Lung (tissue), 11 donors: ENCODE measurements at regions not wholly inside any gene's neighbourhood (a gene's known extent, or its start where the extent isn't known, plus 50 kb on each side); places are given as distances from the start of the nearest gene placed in this dataset.

Experiments
- ATAC-seq: fragments of 200-7000 bp; cut with Tn5 transposase; one replicate; pipeline ENCODE4 v1.9.1; 2020; ENCODE audit warnings: moderate number of reproducible peaks; ENCODE audit not compliant: insufficient read depth, low FRiP score
- DNase-seq, 3 donors: peaks; one replicate each; pipeline ENCODE4 v3.0.0-alpha.2; 2013 to 2017
- H3K27ac ChIP-seq, 2 donors: one replicate each; pipeline ENCODE4 v1.5.1; 2013; ENCODE audit warnings: mild to moderate bottlenecking in 2 of 2, moderate library complexity in 2 of 2, control low read depth in 1 of 2, inconsistent platforms in 1 of 2, low read depth in 1 of 2, low read length in 1 of 2
- H3K27me3 ChIP-seq, 3 donors: one replicate each; pipeline ENCODE4 v1.5.1; 2013; ENCODE audit warnings: low read length in 2 of 3; ENCODE audit not compliant: control insufficient read depth in 3 of 3, insufficient read depth in 3 of 3
- H3K36me3 ChIP-seq, 4 donors: one replicate each; pipeline ENCODE4 v1.5.1; 2013; ENCODE audit warnings: low read length in 4 of 4, mild to moderate bottlenecking in 1 of 4, moderate library complexity in 1 of 4; ENCODE audit not compliant: control insufficient read depth in 4 of 4, insufficient read depth in 4 of 4
- H3K4me1 ChIP-seq, 5 donors: one replicate each; pipeline ENCODE4 v1.5.1; 2013; ENCODE audit warnings: low read length in 5 of 5, mild to moderate bottlenecking in 2 of 5, moderate library complexity in 1 of 5; ENCODE audit not compliant: control insufficient read depth in 5 of 5, insufficient read depth in 5 of 5
- H3K4me3 ChIP-seq: one replicate; pipeline ENCODE4 v1.5.1; 2013; ENCODE audit warnings: mild to moderate bottlenecking, control low read depth, moderate library complexity
- H3K9ac ChIP-seq, 2 donors: one replicate each; pipeline ENCODE4 v1.5.1; 2013; ENCODE audit warnings: low read length in 2 of 2, control low read depth in 1 of 2; ENCODE audit not compliant: insufficient read depth in 1 of 2
- H3K9me3 ChIP-seq, 4 donors: one replicate each; pipeline ENCODE4 v1.5.1; 2013; ENCODE audit warnings: low read length in 3 of 4, mild to moderate bottlenecking in 1 of 4, moderate library complexity in 1 of 4; ENCODE audit not compliant: control insufficient read depth in 4 of 4, insufficient read depth in 3 of 4
- CTCF ChIP-seq: IDR thresholded peaks from 2 replicates; pipeline ENCODE4 v1.5.1; 2012; ENCODE audit warnings: mild to moderate bottlenecking; ENCODE audit errors: control extremely low read depth, extremely low read depth
- WGBS, 2 donors: extraction: QIAGEN DNeasy Blood & Tissue Kit; methylation state at CpG; one replicate each; pipeline ENCODE4 v1.1.7; 2013; 5-methylcytosine and 5-hydroxymethylcytosine counted together
- donor health status: control.
- donor health status: control.
- donor health status: Bipolar disorder and iron deficiency.
- donor health status: healthy.
- donor health status: DM: yes; HTN: yes; CAD: no.

- H3K27me3 ChIP-seq = peaks cover 0 to 9% (median 0%) of the 10 kb centered on the region in 3 donors
Observed at GRCh38 chr11:44418456-44418830, 108.5 kb upstream of the ALX4 start.

GRCh38 chr11:44421090-44421675, 111.2 kb upstream of the ALX4 start:
- peaks cover 0 to 9% (median 0%) of the 10 kb centered on the region in 3 donors for H3K27me3 ChIP-seq
- H3K9me3 ChIP-seq = peaks cover 0 to 2% (median 0%) of the 10 kb centered on the region in 4 donors
- no peak for TF ChIP-seq CTCF
- WGBS, 2 donors = 76 to 83% methylated on average over 9 of the region's 9 CpGs
- H3K9ac ChIP-seq = no peak overlapping the region
- DNase-seq = no peak
- ATAC-seq = no peak
- H3K36me3 ChIP-seq = no peaks in the 10 kb centered on the region
- H3K4me1 ChIP-seq = no peaks in the 10 kb centered on the region
- H3K27ac ChIP-seq = no peak overlapping the region
- no peak overlapping the region for H3K4me3 ChIP-seq

More at GRCh38 chr11:44418456-44418830, 108.5 kb upstream of the ALX4 start:
- Histone ChIP-seq H3K9me3 (no peaks in the 10 kb centered on the region), H3K9ac (no peak overlapping the region), H3K4me3 (no peak overlapping the region), H3K36me3 (no peaks in the 10 kb centered on the region), H3K27ac (no peak overlapping the region), H3K4me1 (peaks cover 0 to 3% (median 0%) of the 10 kb centered on the region in 5 donors)
- 82 to 94% methylated on average over 7 of the region's 7 CpGs for WGBS, 2 donors
- DNase-seq = no peak
- no peak for TF ChIP-seq CTCF
- no peak for ATAC-seq

DNA sequence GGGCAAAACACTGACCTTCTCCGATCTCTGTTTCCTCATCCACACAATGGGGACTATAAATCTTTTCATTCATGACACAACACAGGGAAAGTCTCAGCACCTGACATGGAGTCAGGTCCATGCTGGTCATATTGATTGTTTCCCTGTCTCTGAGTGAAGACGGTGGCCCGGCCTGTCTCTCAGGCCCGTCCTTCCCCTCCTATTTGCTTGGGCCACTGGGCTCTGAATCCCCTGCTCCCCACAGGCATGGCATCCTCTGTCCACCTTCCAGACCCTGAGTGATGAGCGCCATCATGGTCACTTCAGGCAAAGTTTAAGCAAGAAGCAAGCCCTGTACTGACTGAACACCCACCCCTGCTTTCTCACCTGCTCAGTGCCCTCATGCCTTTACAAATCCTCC, 113.3 kb upstream of the ALX4 start:
- no peak for TF ChIP-seq CTCF

GRCh38 chr11:44424841-44425240, 114.9 kb upstream of the ALX4 start:
- ATAC-seq = no peak
- WGBS, 2 donors = 95 to 99% methylated on average over 4 of the region's 4 CpGs

More for the DNA sequence above, 113.3 kb upstream of the ALX4 start:
- H3K27me3 ChIP-seq = peaks cover 0 to 5% (median 0%) of the 10 kb centered on the region in 3 donors
- H3K36me3 ChIP-seq = no peaks in the 10 kb centered on the region
- no peak for ATAC-seq
- H3K4me3 ChIP-seq = no peak overlapping the region
- H3K4me1 ChIP-seq = no peaks in the 10 kb centered on the region
- no peak overlapping the region for H3K9ac ChIP-seq
- DNase-seq = no peak
- no peak overlapping the region for H3K27ac ChIP-seq
- 78 to 85% methylated on average over 5 of the region's 5 CpGs for WGBS, 2 donors
- H3K9me3 ChIP-seq = peaks cover 0 to 2% (median 0%) of the 10 kb centered on the region in 4 donors

More at GRCh38 chr11:44424841-44425240, 114.9 kb upstream of the ALX4 start:
- Histone ChIP-seq H3K4me1 (peaks cover 0 to 3% (median 0%) of the 10 kb centered on the region in 5 donors), H3K36me3 (no peaks in the 10 kb centered on the region), H3K27me3 (peaks cover 0 to 2% (median 0%) of the 10 kb centered on the region in 3 donors), H3K9me3 (peaks cover 0 to 2% (median 0%) of the 10 kb centered on the region in 4 donors), H3K4me3 (no peak overlapping the region), H3K9ac (no peak overlapping the region), H3K27ac (no peak overlapping the region)
- DNase-seq = no peak
- TF ChIP-seq CTCF = no peak
